Iris pigment epithelial cell (primary cell): ENCODE measurements at regions not wholly inside any gene's neighbourhood (a gene's known extent, or its start where the extent isn't known, plus 50 kb on each side); places are given as distances from the start of the nearest gene placed in this dataset.

ENCODE experiments used
- DNase-seq: peaks from one replicate; pipeline ENCODE4 v3.0.0-alpha.2; 2011; ENCODE audit warnings: low read depth

GRCh38 chr5:107293541-107294210 lies 377.1 kb downstream of the EFNA5 start:
- DNase-seq, result no peak

GRCh38 chr5:107291866-107292265 lies 378.9 kb downstream of the EFNA5 start:
- no peak for DNase-seq

GRCh38 chr5:107290780-107291398 lies 379.8 kb downstream of the EFNA5 start:
- DNase-seq, result no peak

GRCh38 chr5:107289030-107289714 lies 381.6 kb downstream of the EFNA5 start:
- DNase-seq, result no peak

GRCh38 chr5:107286447-107287098 lies 384.2 kb downstream of the EFNA5 start:
- peak; percentile 15 for DNase-seq

- no peak for DNase-seq
Observed at GRCh38 chr5:107285772-107286171, 385.0 kb downstream of the EFNA5 start.

- peak; percentile 79 for DNase-seq
Observed at GRCh38 chr5:107284822-107285525, 385.8 kb downstream of the EFNA5 start.

- peak; percentile 39 for DNase-seq
Observed at GRCh38 chr5:107282061-107282460, 388.7 kb downstream of the EFNA5 start.

GRCh38 chr5:107278774-107279173 lies 392.0 kb downstream of the EFNA5 start:
- DNase-seq, result no peak

- no peak for DNase-seq
Observed at GRCh38 chr5:107277485-107278125, 393.1 kb downstream of the EFNA5 start.

- no peak for DNase-seq
Observed at GRCh38 chr5:107275333-107275732, 395.4 kb downstream of the EFNA5 start.

GRCh38 chr5:107274571-107274970 lies 396.2 kb downstream of the EFNA5 start:
- peak; percentile 9 for DNase-seq

- DNase-seq, result peak; percentile 28
Observed at GRCh38 chr5:107272954-107273353, 397.8 kb downstream of the EFNA5 start.

GRCh38 chr5:107272509-107272908 lies 398.2 kb downstream of the EFNA5 start:
- no peak for DNase-seq

- no peak for DNase-seq
Observed at GRCh38 chr5:107271682-107272350, 398.9 kb downstream of the EFNA5 start.

- DNase-seq, result no peak
Observed at GRCh38 chr5:107270561-107270960, 400.2 kb downstream of the EFNA5 start.

GRCh38 chr5:107269678-107270077 lies 401.1 kb downstream of the EFNA5 start:
- no peak for DNase-seq

GRCh38 chr5:107269256-107269655 lies 401.5 kb downstream of the EFNA5 start:
- no peak for DNase-seq

GRCh38 chr5:107268241-107268640 lies 402.5 kb downstream of the EFNA5 start:
- peak; percentile 65 for DNase-seq

- no peak for DNase-seq
Observed at GRCh38 chr5:107266100-107266499, 404.6 kb downstream of the EFNA5 start.

- no peak for DNase-seq
Observed at GRCh38 chr5:107265193-107265592, 405.5 kb downstream of the EFNA5 start.
